ENCODE measurements at regions not wholly inside any gene's neighbourhood (a gene's known extent, or its start where the extent isn't known, plus 50 kb on each side); places are given as distances from the start of the nearest gene placed in this dataset.

GRCh38 chr11:133669371-133670053 lies 137.2 kb upstream of the OPCML start:
- no peak for TF ChIP-seq CTCF (conservative IDR thresholded peaks at IDR 0.05; ENCODE audit: low read length)
- no peak for TF ChIP-seq EZH2phosphoT487 (IDR thresholded peaks at IDR 0.05; ENCODE audit: borderline replicate concordance, low read depth, low read length)

All from OCI-LY7 (cell line).